GM12878 (cell line): ENCODE measurements at regions not wholly inside any gene's neighbourhood (a gene's known extent, or its start where the extent isn't known, plus 50 kb on each side); places are given as distances from the start of the nearest gene placed in this dataset.
"Not testable (repeated sequence)": the region's sequence is repeated elsewhere in the genome, so short reads cannot be mapped to it uniquely, and the experiment has no call there.

ENCODE experiments used
- ATAC-seq: fragments of 200-7000 bp; cut with Tn5 transposase; 3 replicates; pipeline ENCODE4 v1.9.1; 2020; ENCODE audit warnings: mild to moderate bottlenecking, moderate library complexity
- BruUV-seq: library from RNA; stranded (reverse); fragments of 400-500 nt; replicated peaks from 2 replicates; lab custom pipeline; 2021; lab: Mats Ljungman, UMichigan
- CTCF ChIA-PET: fragments of 300-600 bp; sonication (Branson Sonifier 250); formaldehyde crosslinking; extraction: SDS; loops from one replicate; lab custom pipeline; 2021; ENCODE audit warnings: inconsistent platforms; lab: Yijun Ruan, JAX
- POLR2A ChIA-PET: fragments of 350-600 bp; formaldehyde crosslinking; extraction: SDS; loops from one replicate; lab custom pipeline; 2021; ENCODE audit warnings: inconsistent platforms; lab: Charles Lee
- RAD21 ChIA-PET: fragments of 300-600 bp; sonication (Branson Sonifier 250); formaldehyde crosslinking; loops from one replicate; lab custom pipeline; 2023; ENCODE audit warnings: antibody characterized with exemption; ENCODE audit not compliant: unreplicated experiment; lab: Charles Lee
- SMC1A ChIA-PET: fragments of 300-600 bp; sonication (Branson Sonifier 250); formaldehyde crosslinking; loops from one replicate; lab custom pipeline; 2023; ENCODE audit not compliant: unreplicated experiment, uncharacterized antibody; lab: Charles Lee
- DNase-seq: peaks from one replicate; pipeline ENCODE4 v3.0.0-alpha.2; 2011; ENCODE audit warnings: low read depth, low spot score
- FAIRE-seq: peaks from 3 replicates; lab custom pipeline; 2011; peaks lifted over from hg19 to GRCh38; lab: Jason Lieb, UNC
- H2AFZ ChIP-seq: 2 replicates; pipeline ENCODE4 v1.6.0; 2011; ENCODE audit warnings: low read depth, low read length, control low read depth; ENCODE audit not compliant: control insufficient read depth
- H3K27ac ChIP-seq: 2 replicates; pipeline ENCODE4 v1.5.1; 2011; ENCODE audit warnings: control low read depth; ENCODE audit not compliant: control insufficient read depth, insufficient read depth
- H3K27me3 ChIP-seq, 2 experiments: replicated peaks in 1 of 2; 2 replicates each; pipeline versions ENCODE4 v1.6.0 to v1.6.1; 2011; ENCODE audit warnings: low read length in 1 of 2; ENCODE audit not compliant: control insufficient read depth in 2 of 2, insufficient read depth in 2 of 2
- H3K36me3 ChIP-seq, 2 experiments: 2 replicates each; pipeline ENCODE4 v1.5.1; 2011; ENCODE audit warnings: low read length in 1 of 2; ENCODE audit not compliant: control insufficient read depth in 2 of 2, insufficient read depth in 2 of 2
- H3K4me1 ChIP-seq: 2 replicates; pipeline ENCODE4 v1.6.1; 2011; ENCODE audit warnings: mild to moderate bottlenecking, low read length, moderate library complexity, mixed read lengths; ENCODE audit not compliant: control insufficient read depth, insufficient read depth
- H3K4me2 ChIP-seq: 2 replicates; pipeline ENCODE4 v1.6.0; 2011; ENCODE audit warnings: control low read depth; ENCODE audit not compliant: control insufficient read depth, insufficient read depth
- H3K4me3 ChIP-seq: fragments of 200-600 bp; sonication (generic); 2 replicates; pipeline ENCODE4 v1.5.1; 2016
- H3K79me2 ChIP-seq: 2 replicates; pipeline ENCODE4 v1.6.0; 2011; ENCODE audit warnings: low read length; ENCODE audit not compliant: control insufficient read depth, insufficient read depth
- H3K9ac ChIP-seq: 2 replicates; pipeline ENCODE4 v1.8.0; 2011; ENCODE audit warnings: low read length, control low read depth, mixed read lengths; ENCODE audit not compliant: control insufficient read depth, insufficient read depth
- H3K9me3 ChIP-seq: replicated peaks from 3 replicates; pipeline ENCODE4 v1.5.1; 2011; ENCODE audit warnings: mild to moderate bottlenecking, low read length; ENCODE audit not compliant: control insufficient read depth, insufficient read depth
- H4K20me1 ChIP-seq: 2 replicates; pipeline ENCODE4 v1.6.0; 2011; ENCODE audit not compliant: control insufficient read depth, insufficient read depth
- ATF3 ChIP-seq: IDR thresholded peaks from 2 replicates; pipeline ENCODE4 v1.6.1; 2011; ENCODE audit warnings: low read depth, mild to moderate bottlenecking, low read length, moderate library complexity, borderline replicate concordance; ENCODE audit errors: extremely low read depth
- FOS ChIP-seq: IDR thresholded peaks from 3 replicates; pipeline ENCODE4 v1.6.1; 2011; ENCODE audit warnings: borderline replicate concordance; ENCODE audit not compliant: insufficient read length; ENCODE audit errors: extremely low read depth
- IRF4 ChIP-seq: IDR thresholded peaks from 2 replicates; pipeline ENCODE4 v1.6.1; 2011; ENCODE audit warnings: low read depth, low read length
- NFXL1 ChIP-seq: fragments of 450-650 bp; IDR thresholded peaks from 2 replicates; pipeline ENCODE4 v1.6.1; 2017; ENCODE audit warnings: antibody characterized with exemption, mild to moderate bottlenecking, borderline replicate concordance
- RBBP5 ChIP-seq: fragments of 200-600 bp; sonication (generic); conservative IDR thresholded peaks from 2 replicates; pipeline ENCODE4 v1.6.1; 2016
- RFX5 ChIP-seq: IDR thresholded peaks from 2 replicates; pipeline ENCODE4 v1.6.1; 2011; ENCODE audit warnings: low read depth, low read length, improper control_type of control experiment
- ZNF622 ChIP-seq: fragments of 450-650 bp; IDR thresholded peaks from 2 replicates; pipeline ENCODE4 v1.6.1; 2017; ENCODE audit warnings: mild to moderate bottlenecking, inconsistent platforms
- WGBS: methylation state at CpG from one replicate; pipeline ENCODE4 v1.1.6; 2016; ENCODE audit warnings: low lambda C conversion rate; ENCODE audit not compliant: insufficient replicate concordance, insufficient coverage; ENCODE audit errors: missing lambda C conversion rate; 5-methylcytosine and 5-hydroxymethylcytosine counted together
- in situ Hi-C: fragments of 300-500 bp; cut with MboI; formaldehyde crosslinking; loops from 9 replicates; pipeline ENCODE4 v1.14.3; 2018; ENCODE audit warnings: mixed read lengths
- intact Hi-C: fragments of 100-400 bp; cut with micrococcal nuclease; formaldehyde crosslinking; loops from one replicate; pipeline ENCODE4 v1.14.2; 2022; ENCODE audit not compliant: unreplicated experiment

- intact Hi-C loops, result no loop called here
- WGBS, result 30% methylated on average over 4 of the region's 4 CpGs
- POLR2A ChIA-PET, result no interaction called here
Measured at GRCh38 chr14:57057803-57058202, 210.9 kb downstream of the EXOC5 start.

GRCh38 chr14:57056522-57056921 lies 212.2 kb downstream of the EXOC5 start:
- 74% methylated on average over 19 of the region's 24 CpGs for WGBS
- BruUV-seq, SMC1A ChIA-PET, FAIRE-seq, CTCF ChIA-PET, POLR2A ChIA-PET, H3K36me3 ChIP-seq, H3K9ac ChIP-seq, intact Hi-C loops, DNase-seq, H3K27me3 ChIP-seq, H2AFZ ChIP-seq, RAD21 ChIA-PET, H3K27ac ChIP-seq, ATAC-seq, H3K4me2 ChIP-seq, H3K79me2 ChIP-seq, H3K9me3 ChIP-seq, in situ Hi-C loops, H4K20me1 ChIP-seq, H3K4me3 ChIP-seq: not testable (repeated sequence)
- H3K4me1 ChIP-seq, result peaks cover 16% of the 10 kb centered on the region

More at GRCh38 chr14:57057803-57058202, 210.9 kb downstream of the EXOC5 start:
- ATAC-seq (no peak), FAIRE-seq (no peak), DNase-seq (no peak)
- Histone ChIP-seq H3K27ac (no peak overlapping the region), H3K4me2 (no peak overlapping the region), H3K9me3 (no peaks in the 10 kb centered on the region), H3K27me3 (no peaks in the 10 kb centered on the region), H2AFZ (no peak overlapping the region), H3K9ac (no peak overlapping the region), H3K79me2 (no peaks in the 10 kb centered on the region), H4K20me1 (no peaks in the 10 kb centered on the region), H3K4me3 (no peak overlapping the region), H3K4me1 (peaks cover 16% of the 10 kb centered on the region), H3K36me3 (no peaks in the 10 kb centered on the region)
- in situ Hi-C loops, result no loop called here
- ChIA-PET CTCF (no interaction called here), RAD21 (no interaction called here), SMC1A (no interaction called here)
- BruUV-seq, result no TSS peak
- TF ChIP-seq IRF4, result no peak
- TF ChIP-seq NFXL1, result no peak
- TF ChIP-seq ATF3, result no peak
- no peak for TF ChIP-seq FOS
- TF ChIP-seq RBBP5, result no peak
- TF ChIP-seq ZNF622, result no peak
- no peak for TF ChIP-seq RFX5
